ENCODE measurements at regions not wholly inside any gene's neighbourhood (a gene's known extent, or its start where the extent isn't known, plus 50 kb on each side); places are given as distances from the start of the nearest gene placed in this dataset.
"Not testable (repeated sequence)": the region's sequence is repeated elsewhere in the genome, so short reads cannot be mapped to it uniquely, and the experiment has no call there.

DNA sequence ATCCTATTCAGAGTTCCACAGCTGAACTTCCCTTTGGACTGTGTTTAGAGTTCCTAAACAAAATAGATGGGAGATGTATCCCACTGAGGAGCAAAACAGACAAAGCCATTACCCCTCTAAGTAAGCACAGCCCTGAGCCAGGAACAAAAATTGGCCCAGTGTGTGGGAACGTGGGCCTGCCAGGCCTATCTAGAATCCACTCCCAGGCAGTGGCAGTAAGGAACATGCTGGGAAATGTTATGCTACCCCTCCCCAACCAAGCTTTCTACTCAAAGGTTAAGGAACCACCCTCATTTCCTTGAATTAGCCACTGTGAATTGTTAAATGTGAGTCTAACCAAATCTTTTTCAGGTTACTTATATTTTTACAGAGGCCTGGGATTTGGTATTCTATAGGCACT, 405.1 kb upstream of the PTGER4 start:
- DNase-seq = no peak

DNA sequence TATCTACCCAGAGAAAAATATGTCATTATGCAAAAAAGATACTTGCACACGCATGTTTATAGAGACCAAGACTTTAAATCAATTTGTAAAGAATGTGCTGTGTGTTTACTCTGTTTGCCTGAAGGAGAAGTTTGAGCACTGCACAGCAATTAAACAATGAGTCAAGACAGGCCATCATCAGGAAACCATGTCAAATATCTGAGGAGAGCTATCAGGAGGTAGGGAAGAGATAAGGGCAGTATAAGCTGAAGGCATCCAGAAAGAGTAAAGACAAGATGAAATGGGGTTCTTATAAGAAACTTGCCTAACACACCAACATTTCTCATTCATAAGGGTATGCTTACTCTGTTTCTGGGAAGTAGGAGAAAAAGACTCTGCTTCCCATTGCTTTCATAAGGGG, 405.8 kb upstream of the PTGER4 start:
- no peak for DNase-seq

- DNase-seq = no peak
Measured at GRCh38 chr5:40271476-40271875, 408.2 kb upstream of the PTGER4 start.

DNA sequence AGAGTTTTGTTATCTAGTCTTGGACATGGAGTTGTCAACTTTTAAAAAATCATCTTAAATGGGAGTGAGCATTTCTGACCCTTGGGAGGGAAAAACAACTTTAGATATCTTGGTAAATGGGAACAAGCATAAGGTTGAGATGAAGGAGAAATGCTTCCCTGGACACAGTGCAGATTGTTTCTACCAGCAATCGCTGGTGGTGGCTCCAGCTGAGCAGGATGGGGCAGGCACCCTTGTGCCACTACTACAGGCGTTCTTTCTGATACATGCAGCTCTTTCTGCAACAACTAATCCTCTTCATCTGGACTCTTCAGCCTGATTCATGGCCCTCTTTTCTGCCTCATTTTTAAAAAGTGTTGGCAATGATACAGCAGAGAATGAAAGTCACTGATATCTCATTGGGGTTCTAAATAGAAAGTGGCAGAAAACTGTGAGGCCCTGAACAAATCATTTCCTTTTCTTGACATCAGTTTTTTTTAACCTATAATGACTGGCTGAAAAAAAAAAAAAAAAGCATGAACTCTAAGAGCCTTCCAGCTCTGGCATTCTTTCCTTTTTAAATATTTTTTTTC, 409.4 kb upstream of the PTGER4 start:
- DNase-seq = no peak

DNA sequence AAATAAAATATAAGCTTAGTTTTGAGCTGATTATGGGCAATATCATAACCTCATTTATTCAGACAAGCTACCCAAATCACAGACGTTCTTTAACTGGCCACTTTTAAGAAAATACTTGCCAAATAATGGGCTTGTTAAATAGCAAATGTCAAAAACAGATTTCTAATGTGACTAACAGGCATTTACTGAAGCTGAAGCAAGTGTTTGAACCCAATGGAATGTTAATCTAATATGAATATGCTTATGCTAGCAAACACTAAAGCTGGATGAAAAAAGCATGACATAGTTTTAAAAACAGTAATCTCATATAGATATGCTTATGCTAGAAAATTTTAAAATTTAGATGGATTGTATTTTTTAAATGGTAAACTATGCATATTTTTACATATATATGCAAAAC, 411.6 kb upstream of the PTGER4 start:
- no peak for DNase-seq

- DNase-seq = no peak
Measured at GRCh38 chr5:40266952-40267351, 412.8 kb upstream of the PTGER4 start.

DNA sequence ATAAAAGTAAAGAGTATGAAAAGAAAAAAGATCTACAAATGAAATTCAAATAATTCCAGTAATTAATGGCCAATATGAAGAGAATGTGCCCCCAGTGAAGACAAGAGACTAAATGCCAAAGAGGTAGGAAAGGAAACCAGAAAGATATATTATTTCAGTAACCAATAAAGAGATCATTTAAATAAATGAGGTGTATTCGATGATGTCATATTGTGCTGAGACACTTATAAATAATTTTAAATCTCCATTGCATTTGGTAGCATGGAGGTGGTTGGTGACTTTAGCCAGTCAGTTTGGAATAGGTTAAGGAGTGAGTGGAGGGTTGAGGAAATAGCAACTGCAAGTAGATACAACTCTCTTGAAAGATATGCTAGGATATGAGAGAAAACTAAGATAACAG, 417.7 kb upstream of the PTGER4 start:
- no peak for DNase-seq

DNA sequence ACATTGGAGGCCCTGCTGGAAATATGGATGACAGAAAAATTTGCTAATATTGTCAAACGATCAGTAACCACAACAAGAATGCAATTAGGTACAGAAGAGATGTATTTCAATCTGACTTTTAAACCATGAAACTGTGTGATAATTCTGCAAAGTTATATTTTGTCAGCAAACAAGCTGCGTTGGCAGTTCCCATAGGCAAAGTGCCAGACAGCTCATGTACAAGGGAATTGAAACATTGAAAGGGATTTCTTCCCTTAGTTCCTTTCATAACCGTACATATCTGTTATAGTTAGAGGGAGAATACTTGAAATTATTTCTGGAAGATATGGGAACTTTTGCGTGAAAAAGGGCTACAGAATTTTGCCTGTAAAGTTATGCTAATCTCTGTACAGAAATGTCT, 419.4 kb upstream of the PTGER4 start:
- DNase-seq = no peak

DNA sequence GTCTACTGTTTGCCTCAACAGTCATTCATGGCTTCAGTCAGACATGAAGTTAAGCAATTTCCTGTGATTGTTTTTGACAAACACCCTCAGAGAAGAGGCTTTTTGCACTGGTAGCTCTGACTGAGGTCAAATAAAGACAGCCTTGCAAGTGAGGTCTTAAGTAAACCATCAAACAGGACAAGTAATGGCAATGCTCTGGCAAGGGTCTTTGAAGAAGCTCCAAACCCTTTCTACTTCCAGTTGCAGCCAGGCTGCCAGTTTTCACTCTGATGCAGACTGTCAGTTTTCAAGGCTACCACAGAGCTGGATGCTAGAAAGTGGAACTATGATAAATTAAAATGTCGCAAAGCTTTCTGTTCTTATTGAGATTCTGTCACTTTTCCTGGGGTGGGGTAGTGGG, 421.5 kb upstream of the PTGER4 start:
- DNase-seq = no peak

DNA sequence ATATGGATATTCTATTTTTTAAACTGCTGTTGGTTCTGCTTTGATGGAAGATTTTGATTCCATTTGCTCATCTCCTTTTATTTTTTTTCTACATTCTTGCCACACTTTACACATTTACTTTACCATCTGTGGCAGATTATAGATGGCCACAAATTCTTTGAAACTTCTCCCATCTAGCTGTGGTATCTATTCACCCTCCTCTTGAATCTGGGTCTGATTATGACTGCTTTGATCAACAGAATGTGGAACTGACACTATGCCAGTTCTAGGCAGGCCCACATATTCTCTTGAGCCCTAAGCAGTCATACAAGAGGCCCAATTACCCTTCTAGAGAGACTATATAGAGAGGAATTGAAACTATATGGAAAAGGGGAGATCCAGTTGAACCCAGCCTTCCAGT, 439.0 kb upstream of the PTGER4 start:
- DNase-seq = no peak

DNA sequence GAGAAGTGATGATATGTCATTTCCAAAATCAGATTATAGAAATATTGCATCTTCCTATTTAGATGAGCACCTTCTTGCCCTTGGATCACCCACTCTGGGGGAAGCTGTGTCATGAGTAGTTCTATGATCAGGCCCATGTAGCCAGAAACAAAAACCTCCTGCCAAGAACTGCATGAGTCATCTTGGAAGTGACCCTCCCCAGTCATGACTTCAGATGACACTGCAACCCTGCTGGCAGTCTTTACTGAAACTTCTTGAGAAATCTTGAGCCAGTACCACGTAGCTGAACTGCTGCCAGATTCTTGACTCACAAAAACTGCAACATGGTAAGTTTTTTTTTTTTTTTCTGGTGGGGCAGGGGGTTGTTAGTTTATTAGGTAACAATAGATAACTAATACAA, 439.6 kb upstream of the PTGER4 start:
- no peak for DNase-seq

DNA sequence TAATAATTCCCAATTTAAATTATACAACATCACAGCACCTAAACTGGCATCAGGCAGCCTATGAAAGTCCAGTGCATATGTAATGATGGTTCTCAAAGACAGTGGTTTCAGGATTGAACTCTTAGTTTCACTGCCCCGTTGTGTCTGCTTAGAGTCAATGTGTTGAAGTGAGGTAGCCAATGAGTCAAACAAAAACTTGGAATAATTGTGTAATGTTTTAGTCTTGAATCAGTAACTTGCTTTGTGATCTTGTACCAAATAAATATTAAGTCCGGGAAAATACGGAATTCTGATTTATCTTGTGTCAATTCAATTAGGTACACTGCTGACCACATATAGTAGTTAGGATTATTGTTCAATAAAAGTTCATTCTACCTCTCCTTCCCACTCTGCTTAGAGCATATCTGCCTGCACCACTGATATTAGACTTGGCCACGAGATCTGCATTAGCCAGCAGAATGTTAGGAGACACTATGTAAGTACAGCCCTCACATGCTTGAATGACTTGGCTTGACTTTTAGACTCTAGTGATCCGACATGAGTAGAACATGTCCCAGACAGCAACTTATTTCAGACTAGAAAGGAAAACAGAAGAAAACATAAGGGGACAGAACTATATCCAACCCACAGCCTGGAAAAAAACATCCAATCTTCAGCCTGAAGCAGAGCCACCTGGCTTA, 441.5 kb upstream of the PTGER4 start:
- DNase-seq = no peak

DNA sequence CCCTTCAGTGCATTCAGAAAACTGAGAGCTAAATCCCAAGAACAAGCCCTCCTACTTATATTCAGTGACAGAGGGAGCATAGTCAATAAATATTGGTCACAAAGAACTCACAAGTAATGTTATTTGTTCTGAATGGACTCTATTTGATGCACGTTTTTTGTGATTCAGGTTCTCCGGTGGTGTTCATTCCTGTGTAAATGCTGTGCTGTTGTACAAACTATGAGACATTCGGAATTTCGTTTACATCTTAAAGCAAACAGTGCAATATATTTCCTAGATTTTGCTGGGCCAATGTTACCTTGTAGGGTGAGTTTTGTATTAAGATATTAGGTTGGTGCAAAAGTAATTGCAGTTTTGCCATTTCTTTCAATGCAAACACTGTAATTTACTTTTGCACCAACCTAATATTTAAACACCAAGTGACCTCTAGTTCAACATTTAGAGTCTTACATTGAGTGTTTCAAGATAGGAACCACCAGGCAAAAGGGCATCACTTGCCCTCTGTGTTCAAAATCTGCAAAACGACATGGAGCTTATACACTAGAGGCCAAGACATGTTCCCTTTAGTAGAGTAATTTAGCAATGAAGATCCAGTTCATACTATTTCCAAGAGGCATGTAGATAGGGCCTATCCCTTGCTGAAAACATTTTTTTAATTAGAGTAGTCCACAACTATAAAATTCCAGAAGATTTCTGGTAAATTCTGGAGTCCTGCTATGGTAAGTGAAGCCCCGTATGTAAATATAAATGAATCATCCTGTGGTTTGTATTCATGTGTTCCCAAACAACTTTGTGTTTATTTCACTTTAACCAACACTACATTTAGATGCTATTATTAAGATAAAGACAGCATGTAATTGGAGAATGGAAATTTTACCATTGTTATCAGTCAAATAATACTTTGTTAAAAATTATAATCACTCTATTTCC, 444.0 kb upstream of the PTGER4 start:
- no peak for DNase-seq

GRCh38 chr5:40233268-40233667, 446.4 kb upstream of the PTGER4 start:
- DNase-seq = no peak

DNA sequence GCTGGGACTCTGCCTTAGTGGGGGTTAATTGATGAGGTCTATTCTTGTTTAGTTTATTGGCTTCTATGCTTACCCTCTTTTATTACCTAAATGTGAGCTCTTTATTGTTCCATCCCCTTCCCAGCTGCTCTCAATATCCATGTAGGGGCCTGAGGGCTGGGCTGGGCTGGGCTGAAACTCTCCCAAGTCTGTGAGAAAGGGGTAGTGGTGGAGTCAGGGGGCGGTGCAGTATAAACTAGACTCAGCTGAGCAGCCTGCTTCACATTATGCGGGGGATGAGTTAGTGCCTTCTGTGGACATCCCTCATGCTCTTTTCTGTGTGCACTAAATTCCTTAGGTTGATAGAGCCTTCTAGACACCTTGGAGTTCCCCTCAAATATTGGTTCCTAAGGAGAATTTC, 451.8 kb upstream of the PTGER4 start:
- DNase-seq = no peak

DNA sequence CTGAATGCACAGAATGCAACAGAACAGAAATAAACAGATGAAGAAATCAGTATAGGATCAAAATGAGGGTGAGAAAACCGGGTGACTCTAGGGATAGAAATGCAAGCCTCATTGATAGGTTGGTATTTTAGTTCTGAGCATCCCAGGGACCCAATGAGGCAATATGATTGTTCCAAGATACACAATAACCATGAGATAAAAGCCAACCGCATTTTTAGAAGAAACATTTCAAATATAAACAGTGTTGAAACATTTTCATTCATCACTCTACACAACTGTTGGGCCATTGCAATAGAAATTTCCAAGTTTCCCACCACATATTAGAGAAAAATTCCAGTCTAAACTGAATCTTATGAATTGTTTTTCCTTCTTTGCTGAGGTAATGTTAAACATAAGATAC, 452.3 kb upstream of the PTGER4 start:
- DNase-seq = no peak

DNA sequence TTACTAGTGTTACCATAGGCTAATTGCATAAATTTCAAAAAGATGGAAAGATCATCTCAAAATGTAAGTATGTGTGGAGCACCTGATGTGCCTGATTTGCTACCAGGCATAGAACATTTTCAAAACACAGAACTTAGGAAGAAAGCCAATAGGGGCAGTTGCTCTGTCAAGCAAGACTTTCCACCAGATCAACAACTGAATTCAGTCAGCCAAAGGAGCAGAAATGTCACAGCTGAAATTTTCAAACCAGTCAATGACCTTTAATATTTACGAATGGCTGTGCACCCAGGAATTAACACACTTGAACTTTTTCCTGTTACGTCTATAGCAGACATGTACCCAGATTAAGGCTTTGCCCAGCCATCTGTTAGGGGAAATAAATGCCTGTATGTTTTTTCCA, 452.8 kb upstream of the PTGER4 start:
- no peak for DNase-seq

GRCh38 chr5:40225147-40225546, 454.6 kb upstream of the PTGER4 start:
- not testable (repeated sequence) for DNase-seq

DNA sequence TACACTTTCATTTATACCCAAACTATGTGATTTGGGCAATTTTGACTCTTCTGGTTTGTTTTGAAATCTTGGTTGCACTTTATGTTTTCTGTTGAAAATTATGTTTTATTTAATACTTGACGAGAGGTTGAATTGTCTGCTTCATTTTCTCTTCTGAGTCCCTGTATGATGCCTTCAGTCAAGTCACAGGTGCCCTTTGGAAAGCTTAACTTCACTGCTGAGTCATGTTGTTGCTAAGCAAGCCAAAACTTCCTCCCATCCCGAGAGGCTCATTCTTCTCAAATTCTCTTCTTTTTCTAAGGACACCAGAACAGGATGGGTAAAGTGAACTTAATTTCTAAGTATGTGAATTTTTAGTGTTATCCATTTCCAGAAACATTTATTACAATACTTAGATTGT, 455.3 kb upstream of the PTGER4 start:
- no peak for DNase-seq

- no peak for DNase-seq
Measured at GRCh38 chr5:40223884-40224402, 455.8 kb upstream of the PTGER4 start.

DNA sequence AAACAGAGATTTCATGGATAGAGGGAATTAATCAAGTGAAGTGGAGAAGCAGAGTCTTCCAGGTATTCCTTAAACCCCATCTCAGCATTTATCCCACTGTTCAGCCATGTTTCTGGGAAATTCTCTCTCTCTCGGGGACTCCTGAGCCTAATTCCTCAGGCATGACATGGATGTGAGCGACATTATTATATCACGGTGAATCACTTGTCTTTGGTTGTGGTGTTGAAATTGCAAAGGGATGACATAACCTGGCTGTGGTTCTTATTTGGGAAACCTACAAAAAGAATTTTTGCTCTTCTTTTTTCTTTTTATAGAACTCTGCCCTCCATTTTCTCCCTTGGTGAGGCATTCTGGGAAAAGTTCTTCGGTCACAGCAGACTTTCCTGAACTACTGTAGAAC, 457.9 kb upstream of the PTGER4 start:
- no peak for DNase-seq

DNA sequence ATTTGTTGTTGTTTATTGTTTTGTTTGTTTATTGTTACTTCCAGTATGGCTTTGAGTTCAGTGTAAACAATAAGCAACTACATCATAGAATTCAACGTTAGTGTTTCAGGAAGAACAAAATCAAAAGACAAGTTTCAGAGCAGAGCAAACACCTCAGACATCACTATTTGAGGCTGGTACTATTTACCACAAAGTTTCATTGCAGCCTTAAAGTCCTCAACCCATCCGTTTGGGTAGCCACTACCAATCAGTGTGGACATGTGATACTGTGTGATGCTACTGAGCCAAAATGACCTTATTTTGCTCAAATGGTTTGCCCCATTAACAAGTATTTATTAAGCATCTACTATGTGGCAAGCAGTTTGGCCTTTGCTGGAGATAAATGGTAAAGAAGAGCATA, 458.5 kb upstream of the PTGER4 start:
- no peak for DNase-seq

- no peak for DNase-seq
Measured at GRCh38 chr5:40220260-40220659, 459.5 kb upstream of the PTGER4 start.

- DNase-seq = no peak
Measured at GRCh38 chr5:40217553-40217952, 462.2 kb upstream of the PTGER4 start.
